ENCODE measurements at regions not wholly inside any gene's neighbourhood (a gene's known extent, or its start where the extent isn't known, plus 50 kb on each side); places are given as distances from the start of the nearest gene placed in this dataset.

- no peaks in the 10 kb centered on the region for H3K9me3 Mint-ChIP-seq
- H3K27ac Mint-ChIP-seq, result no peak overlapping the region
- DNase-seq, result peak; percentile 34
- no peaks in the 10 kb centered on the region for H3K36me3 Mint-ChIP-seq (ENCODE audit: low read depth)
- peaks cover 2% of the 10 kb centered on the region for H3K27me3 Mint-ChIP-seq
- intact Hi-C loops (cut with micrococcal nuclease), result no loop called here
- H3K4me3 Mint-ChIP-seq, result no peak overlapping the region
- H3K4me1 Mint-ChIP-seq, result no peaks in the 10 kb centered on the region
Observed at GRCh38 chr20:22931653-22932608, 103.2 kb upstream of the SSTR4 start.

- intact Hi-C loops (cut with micrococcal nuclease), result no loop called here
Observed at GRCh38 chr20:22939181-22939580, 95.9 kb upstream of the SSTR4 start.

GRCh38 chr20:22940350-22940749 lies 94.8 kb upstream of the SSTR4 start:
- Mint-ChIP-seq H3K27ac (no peak overlapping the region), H3K4me1 (no peaks in the 10 kb centered on the region), H3K36me3 (ENCODE audit: low read depth) (no peaks in the 10 kb centered on the region), H3K9me3 (no peaks in the 10 kb centered on the region), H3K4me3 (no peak overlapping the region), H3K27me3 (peaks cover 5% of the 10 kb centered on the region)
- intact Hi-C loops (cut with micrococcal nuclease), result no loop called here
- DNase-seq, result peak; percentile 24

More at GRCh38 chr20:22939181-22939580, 95.9 kb upstream of the SSTR4 start:
- Mint-ChIP-seq H3K4me1 (no peaks in the 10 kb centered on the region), H3K4me3 (no peak overlapping the region), H3K36me3 (ENCODE audit: low read depth) (no peaks in the 10 kb centered on the region), H3K9me3 (no peaks in the 10 kb centered on the region), H3K27me3 (peaks cover 5% of the 10 kb centered on the region), H3K27ac (no peak overlapping the region)
- no peak for DNase-seq

- H3K4me1 Mint-ChIP-seq, result no peaks in the 10 kb centered on the region
- intact Hi-C loops (cut with micrococcal nuclease), result no loop called here
- H3K27me3 Mint-ChIP-seq, result peaks cover 5% of the 10 kb centered on the region
- H3K9me3 Mint-ChIP-seq, result no peaks in the 10 kb centered on the region
- H3K4me3 Mint-ChIP-seq, result no peak overlapping the region
- no peak overlapping the region for H3K27ac Mint-ChIP-seq
- DNase-seq, result peak; percentile 16
- H3K36me3 Mint-ChIP-seq (ENCODE audit: low read depth), result no peaks in the 10 kb centered on the region
Observed at GRCh38 chr20:22941550-22941949, 93.6 kb upstream of the SSTR4 start.

- no peak overlapping the region for H3K27ac Mint-ChIP-seq
- peaks cover 3% of the 10 kb centered on the region for H3K27me3 Mint-ChIP-seq
- H3K9me3 Mint-ChIP-seq, result no peaks in the 10 kb centered on the region
- no peaks in the 10 kb centered on the region for H3K4me1 Mint-ChIP-seq
- intact Hi-C loops (cut with micrococcal nuclease), result no loop called here
- no peak overlapping the region for H3K4me3 Mint-ChIP-seq
- DNase-seq, result no peak
- H3K36me3 Mint-ChIP-seq (ENCODE audit: low read depth), result no peaks in the 10 kb centered on the region
Observed at GRCh38 chr20:22942742-22943141, 92.4 kb upstream of the SSTR4 start.

- no peaks in the 10 kb centered on the region for H3K27me3 Mint-ChIP-seq
- H3K27ac Mint-ChIP-seq, result no peak overlapping the region
- H3K4me3 Mint-ChIP-seq, result no peak overlapping the region
- no peaks in the 10 kb centered on the region for H3K36me3 Mint-ChIP-seq (ENCODE audit: low read depth)
- DNase-seq, result no peak
- H3K4me1 Mint-ChIP-seq, result no peaks in the 10 kb centered on the region
- intact Hi-C loops (cut with micrococcal nuclease), result no loop called here
- no peaks in the 10 kb centered on the region for H3K9me3 Mint-ChIP-seq
Observed at GRCh38 chr20:22944062-22944461, 91.0 kb upstream of the SSTR4 start.

GRCh38 chr20:22944936-22945335 lies 90.2 kb upstream of the SSTR4 start:
- DNase-seq, result no peak
- Mint-ChIP-seq H3K36me3 (ENCODE audit: low read depth) (no peaks in the 10 kb centered on the region), H3K4me3 (no peak overlapping the region), H3K27ac (no peak overlapping the region), H3K4me1 (no peaks in the 10 kb centered on the region), H3K9me3 (no peaks in the 10 kb centered on the region), H3K27me3 (no peaks in the 10 kb centered on the region)
- intact Hi-C loops (cut with micrococcal nuclease), result no loop called here

- H3K4me1 Mint-ChIP-seq, result no peaks in the 10 kb centered on the region
- H3K36me3 Mint-ChIP-seq (ENCODE audit: low read depth), result no peaks in the 10 kb centered on the region
- intact Hi-C loops (cut with micrococcal nuclease), result no loop called here
- no peak overlapping the region for H3K4me3 Mint-ChIP-seq
- no peaks in the 10 kb centered on the region for H3K9me3 Mint-ChIP-seq
- no peaks in the 10 kb centered on the region for H3K27me3 Mint-ChIP-seq
- DNase-seq, result no peak
- no peak overlapping the region for H3K27ac Mint-ChIP-seq
Observed at GRCh38 chr20:22946596-22946995, 88.5 kb upstream of the SSTR4 start.

- Mint-ChIP-seq H3K9me3 (no peaks in the 10 kb centered on the region), H3K27ac (no peak overlapping the region), H3K4me1 (no peaks in the 10 kb centered on the region), H3K4me3 (no peak overlapping the region), H3K27me3 (no peaks in the 10 kb centered on the region), H3K36me3 (ENCODE audit: low read depth) (no peaks in the 10 kb centered on the region)
- DNase-seq, result no peak
- intact Hi-C loops (cut with micrococcal nuclease), result no loop called here
Observed at GRCh38 chr20:22949331-22950109, 85.6 kb upstream of the SSTR4 start.

- Mint-ChIP-seq H3K27me3 (no peaks in the 10 kb centered on the region), H3K27ac (no peak overlapping the region), H3K4me3 (no peak overlapping the region), H3K36me3 (ENCODE audit: low read depth) (no peaks in the 10 kb centered on the region), H3K4me1 (no peaks in the 10 kb centered on the region), H3K9me3 (no peaks in the 10 kb centered on the region)
- DNase-seq, result no peak
- intact Hi-C loops (cut with micrococcal nuclease), result no loop called here
Observed at GRCh38 chr20:22951966-22952365, 83.1 kb upstream of the SSTR4 start.

GRCh38 chr20:22954661-22955060 lies 80.5 kb upstream of the SSTR4 start:
- Mint-ChIP-seq H3K27me3 (no peaks in the 10 kb centered on the region), H3K9me3 (no peaks in the 10 kb centered on the region), H3K4me3 (no peak overlapping the region), H3K4me1 (no peaks in the 10 kb centered on the region), H3K27ac (no peak overlapping the region), H3K36me3 (ENCODE audit: low read depth) (no peaks in the 10 kb centered on the region)
- intact Hi-C loops (cut with micrococcal nuclease), result no loop called here
- no peak for DNase-seq

- intact Hi-C loops (cut with micrococcal nuclease), result no loop called here
- Mint-ChIP-seq H3K27me3 (no peaks in the 10 kb centered on the region), H3K27ac (no peak overlapping the region), H3K4me1 (no peaks in the 10 kb centered on the region), H3K4me3 (no peak overlapping the region), H3K9me3 (no peaks in the 10 kb centered on the region), H3K36me3 (ENCODE audit: low read depth) (no peaks in the 10 kb centered on the region)
- no peak for DNase-seq
Observed at GRCh38 chr20:22958390-22958789, 76.7 kb upstream of the SSTR4 start.

- no peaks in the 10 kb centered on the region for H3K4me1 Mint-ChIP-seq
- no peak overlapping the region for H3K4me3 Mint-ChIP-seq
- no peaks in the 10 kb centered on the region for H3K36me3 Mint-ChIP-seq (ENCODE audit: low read depth)
- H3K27me3 Mint-ChIP-seq, result no peaks in the 10 kb centered on the region
- no peak for DNase-seq
- H3K9me3 Mint-ChIP-seq, result no peaks in the 10 kb centered on the region
- H3K27ac Mint-ChIP-seq, result no peak overlapping the region
- intact Hi-C loops (cut with micrococcal nuclease), result no loop called here
Observed at GRCh38 chr20:22962567-22963439, 72.3 kb upstream of the SSTR4 start.

All from activated CD4-positive, alpha-beta T cell treated with anti-CD3 and anti-CD28 coated beads, Interleukin-2, amount 10 ng/mL, durations not matched to agents 24 days and 14 days (primary cell).